ENCODE measurements at regions not wholly inside any gene's neighbourhood (a gene's known extent, or its start where the extent isn't known, plus 50 kb on each side); places are given as distances from the start of the nearest gene placed in this dataset.

- no peak for TF ChIP-seq POLR2AphosphoS5 (IDR thresholded peaks at IDR 0.05; ENCODE audit: low read depth, low read length)
- TF ChIP-seq CTCF (IDR thresholded peaks at IDR 0.05) = no peak
- no peak for TF ChIP-seq SIN3A (IDR thresholded peaks at IDR 0.05; ENCODE audit: borderline replicate concordance, insufficient read depth, low read depth, low read length)
- TF ChIP-seq TCF7L2 (IDR thresholded peaks at IDR 0.05; ENCODE audit: low read depth, low read length) = no peak
Observed at GRCh38 chr9:118962426-118962825, 406.8 kb downstream of the BRINP1 start.

All from Panc1 (cell line).